H1 (cell line): ENCODE measurements at regions not wholly inside any gene's neighbourhood (a gene's known extent, or its start where the extent isn't known, plus 50 kb on each side); places are given as distances from the start of the nearest gene placed in this dataset.

Source experiments
- BACH1 ChIP-seq: IDR thresholded peaks from 2 replicates; pipeline ENCODE4 v1.6.1; 2012; ENCODE audit warnings: low read length, improper control_type of control experiment
- MAFK ChIP-seq: IDR thresholded peaks from 2 replicates; pipeline ENCODE4 v1.6.1; 2012; ENCODE audit warnings: low read depth, mild to moderate bottlenecking, improper control_type of control experiment, low read length
- TF ChIP-seq, protein P1 (sequence below): IDR thresholded peaks from 2 replicates; pipeline ENCODE4 v1.6.1; 2011; ENCODE audit warnings: low read depth, mild to moderate bottlenecking, low read length; ENCODE audit not compliant: insufficient read depth

DNA sequence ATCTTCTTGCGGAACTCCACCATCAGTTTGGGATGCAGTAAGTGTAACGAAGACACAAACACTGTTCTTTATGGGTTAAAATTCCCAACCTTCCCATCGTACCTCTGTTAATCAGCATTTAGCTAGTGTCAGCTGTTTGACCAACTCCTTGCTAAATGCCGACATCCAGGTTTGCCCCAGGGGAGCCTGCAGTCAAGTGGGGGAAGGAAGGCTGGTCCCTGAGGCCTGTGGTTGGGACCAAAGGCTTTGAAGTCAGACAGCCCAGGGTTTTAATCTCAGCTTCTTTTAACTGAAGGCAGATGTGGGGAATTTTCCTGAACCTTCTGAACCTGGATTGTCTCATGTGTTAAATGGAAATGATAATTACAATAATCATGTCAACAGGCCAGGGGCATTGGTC is 443.7 kb downstream of the GLRX3 start (continued):
- TF ChIP-seq, protein P1, sequence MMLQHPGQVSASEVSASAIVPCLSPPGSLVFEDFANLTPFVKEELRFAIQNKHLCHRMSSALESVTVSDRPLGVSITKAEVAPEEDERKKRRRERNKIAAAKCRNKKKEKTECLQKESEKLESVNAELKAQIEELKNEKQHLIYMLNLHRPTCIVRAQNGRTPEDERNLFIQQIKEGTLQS: no peak
- TF ChIP-seq BACH1: no peak
- TF ChIP-seq MAFK: no peak
